ENCODE measurements at regions not wholly inside any gene's neighbourhood (a gene's known extent, or its start where the extent isn't known, plus 50 kb on each side); places are given as distances from the start of the nearest gene placed in this dataset.

- no peaks in the 10 kb centered on the region for H3K27me3 ChIP-seq
- H3K4me1 ChIP-seq: no peaks in the 10 kb centered on the region
- no peak overlapping the region for H3K4me3 ChIP-seq
- TF ChIP-seq EP300 (IDR thresholded peaks at IDR 0.05): no peak
- TF ChIP-seq POLR2AphosphoS5 (IDR thresholded peaks at IDR 0.05): no peak
- TF ChIP-seq POLR2A (IDR thresholded peaks at IDR 0.05): no peak
- no peak for TF ChIP-seq CTCF (IDR thresholded peaks at IDR 0.05)
- H3K36me3 ChIP-seq: no peaks in the 10 kb centered on the region
- DNase-seq (ENCODE audit: low spot score in 2 of 2): no peak
- WGBS: 60% methylated on average over 4 of the region's 4 CpGs
- H3K27ac ChIP-seq: no peak overlapping the region
- no peaks in the 10 kb centered on the region for H3K9me3 ChIP-seq
Observed at GRCh38 chr2:83565626-83566025, 893.5 kb downstream of the SUCLG1 start.

GRCh38 chr2:83565181-83565580, 893.9 kb downstream of the SUCLG1 start:
- 47% methylated on average over 4 of the region's 4 CpGs for WGBS
- Histone ChIP-seq H3K36me3 (no peaks in the 10 kb centered on the region), H3K9me3 (no peaks in the 10 kb centered on the region), H3K4me3 (no peak overlapping the region), H3K4me1 (no peaks in the 10 kb centered on the region), H3K27me3 (no peaks in the 10 kb centered on the region), H3K27ac (no peak overlapping the region)
- no peak for DNase-seq (ENCODE audit: low spot score in 2 of 2)
- TF ChIP-seq CTCF (IDR thresholded peaks at IDR 0.05) (no peak), EP300 (IDR thresholded peaks at IDR 0.05) (no peak), POLR2A (IDR thresholded peaks at IDR 0.05) (no peak), POLR2AphosphoS5 (IDR thresholded peaks at IDR 0.05) (no peak)

- Histone ChIP-seq H3K9me3 (no peaks in the 10 kb centered on the region), H3K36me3 (no peaks in the 10 kb centered on the region), H3K27ac (no peak overlapping the region), H3K4me1 (no peaks in the 10 kb centered on the region), H3K27me3 (no peaks in the 10 kb centered on the region), H3K4me3 (no peak overlapping the region)
- no peak for DNase-seq (ENCODE audit: low spot score in 2 of 2)
- TF ChIP-seq POLR2AphosphoS5 (IDR thresholded peaks at IDR 0.05) (no peak), EP300 (IDR thresholded peaks at IDR 0.05) (no peak), POLR2A (IDR thresholded peaks at IDR 0.05) (no peak), CTCF (IDR thresholded peaks at IDR 0.05) (no peak)
- WGBS: 67% methylated on average over 3 of the region's 3 CpGs
Observed at GRCh38 chr2:83561592-83561991, 897.5 kb downstream of the SUCLG1 start.

GRCh38 chr2:83536556-83536955, 922.5 kb downstream of the SUCLG1 start:
- H3K4me1 ChIP-seq: no peaks in the 10 kb centered on the region
- WGBS: 22% methylated on average over 2 of the region's 2 CpGs
- no peak overlapping the region for H3K27ac ChIP-seq
- H3K4me3 ChIP-seq: no peak overlapping the region
- TF ChIP-seq POLR2AphosphoS5 (IDR thresholded peaks at IDR 0.05) (no peak), EP300 (IDR thresholded peaks at IDR 0.05) (no peak), CTCF (IDR thresholded peaks at IDR 0.05) (no peak), POLR2A (IDR thresholded peaks at IDR 0.05) (no peak)
- DNase-seq (ENCODE audit: low spot score in 2 of 2): no peak
- no peaks in the 10 kb centered on the region for H3K36me3 ChIP-seq
- no peaks in the 10 kb centered on the region for H3K27me3 ChIP-seq
- no peaks in the 10 kb centered on the region for H3K9me3 ChIP-seq

GRCh38 chr2:83534416-83534815, 924.7 kb downstream of the SUCLG1 start:
- H3K9me3 ChIP-seq: no peaks in the 10 kb centered on the region
- WGBS: 86% methylated on average over 2 of the region's 2 CpGs
- no peak overlapping the region for H3K27ac ChIP-seq
- H3K36me3 ChIP-seq: no peaks in the 10 kb centered on the region
- H3K4me3 ChIP-seq: no peak overlapping the region
- DNase-seq (ENCODE audit: low spot score in 2 of 2): no peak
- H3K4me1 ChIP-seq: no peaks in the 10 kb centered on the region
- no peaks in the 10 kb centered on the region for H3K27me3 ChIP-seq
- no peak for TF ChIP-seq EP300 (IDR thresholded peaks at IDR 0.05)
- no peak for TF ChIP-seq POLR2AphosphoS5 (IDR thresholded peaks at IDR 0.05)
- no peak for TF ChIP-seq CTCF (IDR thresholded peaks at IDR 0.05)
